ENCODE measurements at regions not wholly inside any gene's neighbourhood (a gene's known extent, or its start where the extent isn't known, plus 50 kb on each side); places are given as distances from the start of the nearest gene placed in this dataset.

DNA sequence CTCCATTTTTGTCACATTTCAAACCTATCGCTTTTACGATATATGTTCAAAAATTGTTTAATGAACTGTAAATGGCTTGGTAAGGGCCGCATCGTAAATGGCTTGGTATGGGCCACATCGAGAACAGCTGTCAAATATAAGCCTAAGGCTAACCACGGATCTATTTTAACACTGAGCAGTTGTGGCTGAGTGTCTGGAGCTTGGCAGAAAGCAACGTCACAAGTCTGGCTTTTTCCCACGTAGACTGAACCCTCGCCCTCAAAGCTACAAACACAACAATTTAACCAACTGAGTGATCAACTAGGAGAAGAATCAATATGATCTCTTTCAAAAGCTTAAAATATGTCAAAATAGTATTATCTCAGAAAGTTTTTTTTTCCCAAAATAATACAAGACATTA is 71.4 kb upstream of the PRSS16 start:
- Histone ChIP-seq H3K36me3 (no peaks in the 10 kb centered on the region), H3K27me3 (no peaks in the 10 kb centered on the region), H3K9me3 (no peaks in the 10 kb centered on the region), H3K4me3 (no peak overlapping the region), H3K4me1 (ENCODE audit: insufficient read depth) (peaks cover 2% of the 10 kb centered on the region), H3K27ac (no peak overlapping the region)
- TF ChIP-seq POLR2A (IDR thresholded peaks at IDR 0.05) (no peak), EP300 (IDR thresholded peaks at IDR 0.05) (no peak)
- TF ChIP-seq, protein P1, sequence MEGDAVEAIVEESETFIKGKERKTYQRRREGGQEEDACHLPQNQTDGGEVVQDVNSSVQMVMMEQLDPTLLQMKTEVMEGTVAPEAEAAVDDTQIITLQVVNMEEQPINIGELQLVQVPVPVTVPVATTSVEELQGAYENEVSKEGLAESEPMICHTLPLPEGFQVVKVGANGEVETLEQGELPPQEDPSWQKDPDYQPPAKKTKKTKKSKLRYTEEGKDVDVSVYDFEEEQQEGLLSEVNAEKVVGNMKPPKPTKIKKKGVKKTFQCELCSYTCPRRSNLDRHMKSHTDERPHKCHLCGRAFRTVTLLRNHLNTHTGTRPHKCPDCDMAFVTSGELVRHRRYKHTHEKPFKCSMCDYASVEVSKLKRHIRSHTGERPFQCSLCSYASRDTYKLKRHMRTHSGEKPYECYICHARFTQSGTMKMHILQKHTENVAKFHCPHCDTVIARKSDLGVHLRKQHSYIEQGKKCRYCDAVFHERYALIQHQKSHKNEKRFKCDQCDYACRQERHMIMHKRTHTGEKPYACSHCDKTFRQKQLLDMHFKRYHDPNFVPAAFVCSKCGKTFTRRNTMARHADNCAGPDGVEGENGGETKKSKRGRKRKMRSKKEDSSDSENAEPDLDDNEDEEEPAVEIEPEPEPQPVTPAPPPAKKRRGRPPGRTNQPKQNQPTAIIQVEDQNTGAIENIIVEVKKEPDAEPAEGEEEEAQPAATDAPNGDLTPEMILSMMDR (IDR thresholded peaks at IDR 0.05), result no peak
- DNase-seq, result peak in 2 of 5 donors; percentile 23
- intact Hi-C loops (cut with DNase I), result loop anchor here in 2 of 4 donors (10.0 kb wide), 2 partner anchors 299 to 329 kb away; partner anchors contain the start of gene ZNF184 (in 1 of the 2)
- 38 to 43% (median 41%) methylated on average over 9 of the region's 9 CpGs for WGBS, 3 donors

DNA sequence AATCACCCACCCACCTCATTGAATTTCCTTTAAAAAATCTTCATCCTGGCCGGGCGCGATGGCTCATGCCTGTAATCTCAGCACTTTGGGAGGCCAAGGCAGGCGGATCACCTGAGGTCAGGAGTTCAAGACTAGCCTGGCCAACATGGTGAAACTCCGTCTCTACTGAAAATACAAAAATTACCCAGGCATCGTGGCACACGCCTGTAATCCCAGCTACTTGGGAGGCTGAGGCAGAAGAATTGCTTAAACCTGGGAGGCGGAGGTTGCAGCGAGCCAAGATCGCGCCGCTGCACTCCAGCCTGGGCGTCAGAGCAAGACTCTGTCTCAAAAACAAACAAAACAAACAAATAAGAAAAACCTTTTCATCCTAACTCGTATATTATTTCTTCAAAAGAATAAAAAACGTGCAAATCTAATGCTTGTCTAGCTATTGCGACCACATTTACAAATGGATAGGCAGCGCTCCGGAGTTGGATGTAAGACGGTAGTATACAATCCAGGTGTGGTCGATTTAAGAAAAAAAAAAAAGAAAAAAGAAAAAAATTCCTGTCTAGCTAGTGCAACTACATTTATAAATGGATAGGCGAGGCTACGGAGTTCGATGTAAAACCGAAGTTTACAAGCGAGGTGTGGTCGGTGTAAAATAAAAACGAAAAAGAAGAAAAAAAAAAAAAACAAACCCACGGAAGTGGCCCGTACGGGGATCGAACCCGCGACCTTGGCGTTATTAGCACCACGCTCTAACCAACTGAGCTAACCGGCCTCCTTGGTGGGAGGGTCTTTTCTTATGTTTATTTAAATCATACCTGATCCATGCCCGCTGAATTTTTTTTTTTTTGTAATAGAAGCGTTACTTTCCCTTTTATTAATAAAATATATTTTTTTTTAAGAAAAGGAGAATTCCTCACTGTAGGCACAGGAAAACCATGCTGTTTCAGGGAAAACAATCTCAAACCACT is 70.7 kb upstream of the PRSS16 start:
- H3K27me3 ChIP-seq, result no peaks in the 10 kb centered on the region
- H3K4me1 ChIP-seq (ENCODE audit: insufficient read depth), result peaks cover 2% of the 10 kb centered on the region
- H3K36me3 ChIP-seq, result no peaks in the 10 kb centered on the region
- DNase-seq, result peak; percentile 53 to 79 (median 68)
- H3K4me3 ChIP-seq, result peak overlapping the region; percentile 56
- intact Hi-C loops (cut with DNase I), result loop anchor here in 2 of 4 donors (10.0 kb wide), 2 partner anchors 298 to 328 kb away; partner anchors contain the start of gene ZNF184 (in 1 of the 2)
- 1 to 3% (median 2%) methylated on average over 38 of the region's 38 CpGs for WGBS, 3 donors
- TF ChIP-seq POLR2A (IDR thresholded peaks at IDR 0.05), result no peak
- no peak for TF ChIP-seq EP300 (IDR thresholded peaks at IDR 0.05)
- peak overlapping the region; percentile 76 to 79 for H3K27ac ChIP-seq
- H3K9me3 ChIP-seq, result no peaks in the 10 kb centered on the region

DNA sequence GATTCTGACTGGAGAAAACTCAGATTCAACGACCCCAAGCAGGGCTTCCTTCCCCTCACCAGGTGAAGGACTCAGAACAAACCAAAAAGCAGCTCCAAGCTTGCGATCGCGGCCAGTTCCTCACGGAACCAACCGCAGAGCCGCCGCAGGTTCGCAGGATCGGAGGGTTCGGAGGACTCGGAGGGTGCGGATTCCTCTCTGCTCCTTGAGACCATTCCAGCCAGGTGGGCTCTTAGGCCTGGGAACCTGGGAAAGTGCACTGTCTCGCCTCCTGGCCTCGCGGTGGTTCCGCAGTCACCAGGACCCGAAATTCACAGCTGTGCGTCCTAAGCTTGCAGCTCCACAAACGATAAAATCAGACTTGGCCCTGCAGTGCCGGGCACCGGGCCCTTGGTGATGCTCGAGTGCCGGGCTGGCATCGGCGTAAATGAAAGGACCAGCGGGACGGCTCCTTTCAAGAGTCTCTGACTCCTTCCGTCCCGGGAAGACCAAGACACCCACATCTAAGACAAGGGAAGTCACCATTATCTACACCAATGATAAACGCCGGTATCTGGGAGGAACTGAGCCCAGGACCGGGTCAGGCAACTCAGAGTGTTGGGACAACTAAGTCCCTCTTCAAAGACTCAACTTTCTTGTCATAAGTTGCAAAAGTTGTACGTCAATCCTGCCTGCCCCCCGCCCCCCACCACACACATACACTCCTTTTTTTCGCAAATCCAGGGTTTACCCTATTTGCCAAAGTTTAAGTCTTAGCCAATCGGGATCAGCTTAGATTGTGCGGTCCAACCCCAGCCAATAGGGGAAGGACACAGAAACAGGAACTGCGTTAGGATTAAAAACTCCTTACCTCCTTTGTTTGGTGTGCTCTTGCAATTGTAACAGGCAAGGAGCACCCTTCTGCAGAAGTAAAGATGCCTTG is 69.8 kb upstream of the PRSS16 start:
- H3K4me1 ChIP-seq (ENCODE audit: insufficient read depth), result peaks cover 2% of the 10 kb centered on the region
- H3K27ac ChIP-seq, result peak overlapping the region; percentile 76 to 79
- intact Hi-C loops (cut with DNase I), result loop anchor here in 2 of 4 donors (10.0 kb wide), 2 partner anchors 297 to 327 kb away; partner anchors contain the start of gene ZNF184 (in 1 of the 2)
- 0 to 1% (median 0%) methylated on average over 39 of the region's 39 CpGs for WGBS, 3 donors
- H3K9me3 ChIP-seq, result no peaks in the 10 kb centered on the region
- peak; percentile 58 to 79 (median 70) for DNase-seq
- H3K36me3 ChIP-seq, result no peaks in the 10 kb centered on the region
- H3K4me3 ChIP-seq, result peak overlapping the region; percentile 56
- H3K27me3 ChIP-seq, result no peaks in the 10 kb centered on the region
- TF ChIP-seq POLR2A (IDR thresholded peaks at IDR 0.05) (no peak), EP300 (IDR thresholded peaks at IDR 0.05) (no peak)
- TF ChIP-seq, protein P1 (IDR thresholded peaks at IDR 0.05), result peak in 2 of 3 donors; percentile 14 to 22

DNA sequence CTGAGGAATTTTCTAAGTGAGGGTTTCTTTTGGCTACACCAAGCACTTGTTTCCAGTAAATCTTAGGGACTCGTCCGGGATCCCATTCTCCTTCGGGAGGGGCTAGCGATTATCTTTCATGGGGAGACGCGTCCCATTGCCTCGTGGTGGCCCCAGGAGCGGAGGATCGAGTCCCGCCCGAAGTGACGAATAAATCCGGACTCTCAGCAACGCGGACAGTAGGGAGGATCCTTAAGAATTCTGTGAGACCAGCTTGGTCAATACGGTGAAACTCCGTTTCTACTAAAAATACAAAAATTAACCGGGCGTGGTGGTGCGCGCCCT is 69.1 kb upstream of the PRSS16 start:
- DNase-seq, result peak in 3 of 5 donors; percentile 19 to 32 (median 26)
- peak overlapping the region; percentile 56 for H3K4me3 ChIP-seq
- intact Hi-C loops (cut with DNase I), result loop anchor here in 2 of 4 donors (10.0 kb wide), 2 partner anchors 296 to 326 kb away; partner anchors contain the start of gene ZNF184 (in 1 of the 2)
- H3K9me3 ChIP-seq, result no peaks in the 10 kb centered on the region
- no peaks in the 10 kb centered on the region for H3K27me3 ChIP-seq
- TF ChIP-seq EP300 (IDR thresholded peaks at IDR 0.05) (no peak), POLR2A (IDR thresholded peaks at IDR 0.05) (no peak)
- TF ChIP-seq, protein P1 (IDR thresholded peaks at IDR 0.05), result no peak
- no peaks in the 10 kb centered on the region for H3K36me3 ChIP-seq
- peaks cover 2% of the 10 kb centered on the region for H3K4me1 ChIP-seq (ENCODE audit: insufficient read depth)
- peak overlapping the region in 1 of 2 donors; percentile 79 for H3K27ac ChIP-seq
- 2 to 4% (median 4%) methylated on average over 21 of the region's 21 CpGs for WGBS, 3 donors

Measured in ovary (tissue), 7 donors.